AG04449 (cell line): ENCODE measurements at regions not wholly inside any gene's neighbourhood (a gene's known extent, or its start where the extent isn't known, plus 50 kb on each side); places are given as distances from the start of the nearest gene placed in this dataset.

ENCODE experiments used
- CTCF ChIA-PET: fragments of 350-600 bp; formaldehyde crosslinking; extraction: SDS; loops from one replicate; lab custom pipeline; 2021; ENCODE audit warnings: antibody characterized with exemption; lab: Yijun Ruan, JAX
- POLR2A ChIA-PET: fragments of 400-600, 350-600 bp; formaldehyde crosslinking; extraction: SDS; loops from one replicate; lab custom pipeline; 2020; ENCODE audit warnings: antibody characterized with exemption, inconsistent platforms; lab: Yijun Ruan, JAX
- DNase-seq: peaks from one replicate; pipeline ENCODE4 v3.0.0-alpha.2; 2010; ENCODE audit warnings: low read depth, low spot score
- H3K4me3 ChIP-seq: 2 replicates; pipeline ENCODE4 v1.5.1; 2011; ENCODE audit warnings: low read depth, mild to moderate bottlenecking, control low read depth, low read length
- TF ChIP-seq, protein P1 (sequence below): IDR thresholded peaks from one replicate; pipeline ENCODE4 v1.5.1; 2011; ENCODE audit warnings: mild to moderate bottlenecking, moderate library complexity, low read length, control low read depth, inconsistent platforms; ENCODE audit not compliant: insufficient read depth; ENCODE audit errors: missing control alignments

DNA sequence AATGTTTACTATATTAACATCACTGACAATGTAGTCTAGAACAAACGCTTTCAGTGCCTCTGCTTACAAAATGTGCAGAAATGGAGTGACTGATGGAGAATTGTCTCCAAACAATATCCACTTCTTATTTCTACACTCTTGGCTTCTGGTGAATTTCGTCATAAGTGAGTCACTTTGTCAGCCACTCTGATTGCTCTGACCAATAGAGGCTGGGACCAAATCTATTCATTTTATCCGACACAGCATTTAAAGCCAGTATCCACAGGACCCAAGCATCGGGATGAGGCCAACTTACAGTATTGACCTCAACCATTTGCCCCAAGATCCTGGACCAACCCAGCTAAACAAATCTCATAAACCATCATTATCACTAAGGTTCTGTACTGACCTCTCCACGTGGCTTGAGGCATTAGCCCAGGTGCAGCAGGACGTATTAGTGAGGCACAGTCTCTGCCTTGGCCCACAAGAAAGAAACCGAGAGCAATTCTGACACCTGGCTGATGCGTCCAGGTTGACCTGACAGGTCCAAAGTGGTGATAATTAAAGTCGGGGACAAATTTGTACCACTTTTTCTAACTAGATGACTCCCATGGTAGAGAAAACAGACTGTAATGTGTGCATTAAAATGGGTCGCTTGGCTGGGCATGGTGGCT is 53.3 kb upstream of the ERO1B start:
- CTCF ChIA-PET = no interaction called here
- no peak overlapping the region for H3K4me3 ChIP-seq
- POLR2A ChIA-PET = interaction anchor here (0.7 kb wide), 1 partner anchor 163 kb away, joined by 3 read pairs; no protein-coding TSS in a partner anchor
- DNase-seq = no peak
- TF ChIP-seq, protein P1, sequence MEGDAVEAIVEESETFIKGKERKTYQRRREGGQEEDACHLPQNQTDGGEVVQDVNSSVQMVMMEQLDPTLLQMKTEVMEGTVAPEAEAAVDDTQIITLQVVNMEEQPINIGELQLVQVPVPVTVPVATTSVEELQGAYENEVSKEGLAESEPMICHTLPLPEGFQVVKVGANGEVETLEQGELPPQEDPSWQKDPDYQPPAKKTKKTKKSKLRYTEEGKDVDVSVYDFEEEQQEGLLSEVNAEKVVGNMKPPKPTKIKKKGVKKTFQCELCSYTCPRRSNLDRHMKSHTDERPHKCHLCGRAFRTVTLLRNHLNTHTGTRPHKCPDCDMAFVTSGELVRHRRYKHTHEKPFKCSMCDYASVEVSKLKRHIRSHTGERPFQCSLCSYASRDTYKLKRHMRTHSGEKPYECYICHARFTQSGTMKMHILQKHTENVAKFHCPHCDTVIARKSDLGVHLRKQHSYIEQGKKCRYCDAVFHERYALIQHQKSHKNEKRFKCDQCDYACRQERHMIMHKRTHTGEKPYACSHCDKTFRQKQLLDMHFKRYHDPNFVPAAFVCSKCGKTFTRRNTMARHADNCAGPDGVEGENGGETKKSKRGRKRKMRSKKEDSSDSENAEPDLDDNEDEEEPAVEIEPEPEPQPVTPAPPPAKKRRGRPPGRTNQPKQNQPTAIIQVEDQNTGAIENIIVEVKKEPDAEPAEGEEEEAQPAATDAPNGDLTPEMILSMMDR = no peak

DNA sequence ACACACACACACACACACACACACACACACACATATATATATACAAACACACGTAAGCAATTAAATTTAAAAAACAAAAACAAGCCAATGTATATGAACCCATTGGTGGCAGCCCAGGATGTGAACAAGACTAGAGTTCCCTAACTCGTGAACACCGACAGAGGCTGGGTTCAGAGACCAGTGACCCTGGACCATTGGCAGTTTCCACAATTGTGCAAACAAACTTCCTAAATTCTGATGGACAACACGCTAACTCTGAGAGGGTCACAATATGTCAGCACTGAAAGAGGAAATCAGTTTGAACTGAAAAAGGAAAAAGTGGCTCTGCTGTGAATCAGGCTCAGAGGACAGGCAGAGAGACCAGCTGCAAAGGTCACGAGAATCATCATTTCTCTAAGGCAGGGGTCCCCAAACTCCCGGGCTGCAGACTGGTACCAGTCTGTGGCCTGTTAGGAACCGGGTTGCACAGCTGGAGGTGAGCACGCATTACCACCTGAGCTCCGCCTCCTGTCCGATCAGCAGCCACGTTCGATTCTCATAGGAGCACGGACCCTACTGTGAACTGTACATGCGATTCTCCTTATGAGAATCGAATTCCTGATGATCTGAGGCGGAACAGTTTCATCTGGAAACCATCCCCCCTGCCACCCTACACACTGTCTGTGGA is 50.5 kb upstream of the ERO1B start:
- TF ChIP-seq, protein P1 = no peak
- no peak for DNase-seq
- no peak overlapping the region for H3K4me3 ChIP-seq
- POLR2A ChIA-PET = no interaction called here
- CTCF ChIA-PET = no interaction called here
